SK-N-SH (cell line): ENCODE measurements at regions not wholly inside any gene's neighbourhood (a gene's known extent, or its start where the extent isn't known, plus 50 kb on each side); places are given as distances from the start of the nearest gene placed in this dataset.
"Not testable (repeated sequence)": the region's sequence is repeated elsewhere in the genome, so short reads cannot be mapped to it uniquely, and the experiment has no call there.

Source experiments
- CTCF ChIA-PET: fragments of 300-600, 350-600 bp; formaldehyde crosslinking; extraction: SDS; loops from one replicate; lab custom pipeline; 2021; lab: Yijun Ruan, JAX
- POLR2A ChIA-PET: fragments of 350-600 bp; sonication (Branson Sonifier 250); formaldehyde crosslinking; extraction: SDS; loops from one replicate; lab custom pipeline; 2020; ENCODE audit warnings: antibody characterized with exemption, inconsistent platforms; lab: Yijun Ruan, JAX
- DNase-seq: peaks from one replicate; pipeline ENCODE4 v3.0.0; 2012
- H2AFZ ChIP-seq: fragments of 200-600 bp; sonication (generic); 2 replicates; pipeline ENCODE4 v1.8.1; 2016; ENCODE audit warnings: antibody characterized with exemption, mild to moderate bottlenecking, low read depth
- H3F3A ChIP-seq: fragments of 200-600 bp; sonication (generic); replicated peaks from 2 replicates; pipeline ENCODE3; 2016; ENCODE audit warnings: antibody characterized with exemption, mild to moderate bottlenecking; ENCODE audit not compliant: insufficient read depth
- H3K27ac ChIP-seq, 2 experiments: fragments of 200-500 bp in 1 of 2; fragments of 200-600 bp in 1 of 2; sonication (Bioruptor generic) in 1 of 2; sonication (generic), shearing (Covaris generic) in 1 of 2; 2 replicates each; pipeline versions ENCODE4 v1.5.1 to v1.6.1; 2014 to 2016; ENCODE audit warnings: low read depth in 2 of 2, inconsistent platforms in 1 of 2, low read length in 1 of 2, mild to moderate bottlenecking in 1 of 2, mixed read lengths in 1 of 2
- H3K27me3 ChIP-seq: fragments of 200-600 bp; sonication (generic), shearing (Covaris generic); 2 replicates; pipeline ENCODE4 v1.6.1; 2016; ENCODE audit warnings: mixed run types; ENCODE audit not compliant: insufficient read depth
- H3K36me3 ChIP-seq, 2 experiments: fragments of 200-500 bp in 1 of 2; fragments of 200-600 bp in 1 of 2; sonication (Bioruptor generic) in 1 of 2; sonication (generic) in 1 of 2; replicated peaks in 1 of 2; 2 replicates each; pipeline versions ENCODE3 to v1.5.1; 2014 to 2016; ENCODE audit warnings: low read length in 1 of 2, mild to moderate bottlenecking in 1 of 2; ENCODE audit not compliant: insufficient read depth in 2 of 2, control insufficient read depth in 1 of 2
- H3K4me1 ChIP-seq, 2 experiments: fragments of 200-500 bp in 1 of 2; fragments of 200-600 bp in 1 of 2; sonication (Bioruptor generic) in 1 of 2; sonication (generic), shearing (Covaris generic) in 1 of 2; 2 replicates each; pipeline versions ENCODE4 v1.5.1 to v1.6.1; 2014 to 2016; ENCODE audit warnings: low read depth in 1 of 2, low read length in 1 of 2, mixed run types in 1 of 2; ENCODE audit not compliant: insufficient read depth in 2 of 2, control insufficient read depth in 1 of 2
- H3K4me2 ChIP-seq: fragments of 200-600 bp; sonication (generic), shearing (Covaris generic); 2 replicates; pipeline ENCODE4 v1.6.1; 2017; ENCODE audit warnings: mixed run types
- H3K4me3 ChIP-seq, 2 experiments: fragments of 200-500 bp in 1 of 2; fragments of 200-600 bp in 1 of 2; sonication (Bioruptor generic) in 1 of 2; sonication (generic), shearing (Covaris generic) in 1 of 2; 2 replicates each; pipeline versions ENCODE4 v1.5.1 to v1.8.1; 2014 to 2016; ENCODE audit warnings: low read depth in 2 of 2, inconsistent platforms in 1 of 2, low read length in 1 of 2, mild to moderate bottlenecking in 1 of 2, mixed read lengths in 1 of 2, moderate library complexity in 1 of 2
- H3K79me2 ChIP-seq: fragments of 200-600 bp; sonication (generic); 2 replicates; pipeline ENCODE4 v1.8.1; 2017; ENCODE audit warnings: mild to moderate bottlenecking; ENCODE audit not compliant: insufficient read depth
- H3K9ac ChIP-seq: fragments of 200-600 bp; sonication (generic); 2 replicates; pipeline ENCODE4 v1.6.1; 2017; ENCODE audit warnings: mixed run types
- H3K9me2 ChIP-seq: fragments of 200-600 bp; sonication (generic); 2 replicates; pipeline ENCODE4 v1.6.1; 2017; ENCODE audit warnings: mixed run types
- H3K9me3 ChIP-seq: fragments of 200-600 bp; sonication (generic); 2 replicates; pipeline ENCODE4 v1.6.1; 2017; ENCODE audit warnings: mixed run types, mild to moderate bottlenecking, moderate library complexity
- H4K20me1 ChIP-seq: fragments of 200-600 bp; sonication (generic); 2 replicates; pipeline ENCODE4 v1.6.1; 2017; ENCODE audit warnings: mild to moderate bottlenecking, mixed run types; ENCODE audit not compliant: insufficient read depth
- CHD2 ChIP-seq: fragments of 150-350 bp; IDR thresholded peaks from 2 replicates; pipeline ENCODE4 v1.6.1; 2018; ENCODE audit warnings: low read length; ENCODE audit not compliant: partially characterized antibody
- EZH2phosphoT487 ChIP-seq: fragments of 200-600 bp; sonication (generic); IDR thresholded peaks from 2 replicates; pipeline ENCODE4 v1.6.1; 2017; ENCODE audit warnings: low read depth, mixed run types, mild to moderate bottlenecking, antibody characterized with exemption, moderate library complexity, borderline replicate concordance
- FOSL2 ChIP-seq: IDR thresholded peaks from 2 replicates; pipeline ENCODE4 v1.4.0; 2012; ENCODE audit warnings: low read depth, mild to moderate bottlenecking, moderate library complexity, borderline replicate concordance
- FOXJ3 ChIP-seq: sonication (generic); formaldehyde crosslinking; IDR thresholded peaks from 2 replicates; pipeline ENCODE4 v1.5.1; 2020; ENCODE audit warnings: mild to moderate bottlenecking, missing genetic modification reagents
- IRF3 ChIP-seq: fragments of 150-350 bp; IDR thresholded peaks from 2 replicates; pipeline ENCODE4 v1.6.1; 2016; ENCODE audit warnings: mild to moderate bottlenecking, low read depth, low read length
- MEF2A ChIP-seq: IDR thresholded peaks from 2 replicates; pipeline ENCODE4 v1.4.0; 2012; ENCODE audit warnings: low read depth, borderline replicate concordance
- NFIC ChIP-seq: IDR thresholded peaks from 2 replicates; pipeline ENCODE4 v1.4.0; 2012; ENCODE audit warnings: borderline replicate concordance
- REST ChIP-seq: IDR thresholded peaks from 2 replicates; pipeline ENCODE4 v1.6.1; 2012; ENCODE audit warnings: mild to moderate bottlenecking, low read depth, low read length, moderate library complexity
- RFX5 ChIP-seq: IDR thresholded peaks from 2 replicates; pipeline ENCODE4 v1.6.1; 2012; ENCODE audit warnings: mild to moderate bottlenecking, improper control_type of control experiment, low read length
- RXRA ChIP-seq: IDR thresholded peaks from 2 replicates; pipeline ENCODE4 v1.4.0; 2012; ENCODE audit warnings: low read depth, mild to moderate bottlenecking, borderline replicate concordance
- WGBS: methylation state at CpG from one replicate; pipeline ENCODE4 v1.1.6; 2017; ENCODE audit warnings: low lambda C conversion rate; 5-methylcytosine and 5-hydroxymethylcytosine counted together

GRCh38 chr15:87669846-87670245, 586.7 kb downstream of the NTRK3 start:
- Histone ChIP-seq H3K9ac (no peak overlapping the region), H3K4me2 (no peak overlapping the region), H3K27ac (no peak overlapping the region), H3K36me3 (no peaks in the 10 kb centered on the region), H2AFZ (no peak overlapping the region), H3K4me3 (no peak overlapping the region), H3K27me3 (no peaks in the 10 kb centered on the region), H3F3A (no peaks in the 10 kb centered on the region), H4K20me1 (no peaks in the 10 kb centered on the region), H3K4me1 (peaks cover 0 to 12% of the 10 kb centered on the region in 2 experiments; a peak in 2 of 4 replicates), H3K9me2 (no peaks in the 10 kb centered on the region), H3K9me3 (no peaks in the 10 kb centered on the region), H3K79me2 (no peaks in the 10 kb centered on the region)
- TF ChIP-seq FOSL2 = no peak
- no peak for TF ChIP-seq FOXJ3 (CRISPR knock-in tag)
- no peak for TF ChIP-seq IRF3
- TF ChIP-seq RFX5 = no peak
- TF ChIP-seq RXRA = no peak
- TF ChIP-seq EZH2phosphoT487 = no peak
- no peak for TF ChIP-seq CHD2
- TF ChIP-seq REST = no peak
- no peak for TF ChIP-seq NFIC
- TF ChIP-seq MEF2A = no peak
- CTCF ChIA-PET = interaction anchor here (0.7 kb wide), 1 partner anchor 576 kb away, joined by 3 read pairs; no protein-coding TSS in a partner anchor
- POLR2A ChIA-PET = no interaction called here
- WGBS = 69% methylated on average over 6 of the region's 6 CpGs
- DNase-seq = no peak

- 59% methylated on average over 8 of the region's 8 CpGs for WGBS
- H3K27ac ChIP-seq, H3K9ac ChIP-seq, H3K4me3 ChIP-seq, H3K27me3 ChIP-seq, DNase-seq, H3K4me2 ChIP-seq, H3F3A ChIP-seq, H3K9me2 ChIP-seq, POLR2A ChIA-PET, H3K9me3 ChIP-seq, H2AFZ ChIP-seq, H3K79me2 ChIP-seq, H3K36me3 ChIP-seq, CTCF ChIA-PET, H4K20me1 ChIP-seq: not testable (repeated sequence)
- H3K4me1 ChIP-seq = peaks cover 0 to 12% of the 10 kb centered on the region in 2 experiments; a peak in 2 of 4 replicates
These were observed 587.6 kb downstream of the NTRK3 start for GRCh38 chr15:87668768-87669564.
